IPS DF 4.7 (cell line): ENCODE measurements at regions not wholly inside any gene's neighbourhood (a gene's known extent, or its start where the extent isn't known, plus 50 kb on each side); places are given as distances from the start of the nearest gene placed in this dataset.
"Not testable (repeated sequence)": the region's sequence is repeated elsewhere in the genome, so short reads cannot be mapped to it uniquely, and the experiment has no call there.

Experiments
- DNase-seq: peaks from one replicate; pipeline ENCODE4 v3.0.0-alpha.2; 2013; ENCODE audit warnings: low spot score; ENCODE audit errors: extremely low read depth

GRCh38 chr5:86523718-86524117, 94.0 kb upstream of the COX7C start:
- no peak for DNase-seq

DNA sequence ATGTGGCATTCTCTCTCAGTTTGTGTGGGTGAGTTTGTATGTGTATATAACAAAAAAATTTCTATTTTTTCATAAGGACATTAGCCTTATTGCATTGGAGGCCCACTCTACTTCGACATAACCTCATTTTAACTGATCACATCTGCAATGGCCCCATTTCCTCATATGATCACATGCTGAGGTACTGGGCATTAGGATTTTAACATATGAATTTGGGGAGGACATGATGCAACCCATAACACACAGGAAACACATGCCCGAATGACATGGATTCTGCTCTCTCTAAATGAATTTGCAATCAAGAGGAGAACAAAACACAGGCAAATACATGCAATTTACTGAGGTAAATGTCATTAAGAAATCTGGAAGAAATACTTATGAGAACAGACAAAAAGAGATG, 92.1 kb upstream of the COX7C start:
- DNase-seq = no peak

- DNase-seq = no peak
These were observed 90.9 kb upstream of the COX7C start for GRCh38 chr5:86526811-86527348.

GRCh38 chr5:86532429-86532828, 85.3 kb upstream of the COX7C start:
- DNase-seq = no peak

- no peak for DNase-seq
These were observed 81.3 kb upstream of the COX7C start for GRCh38 chr5:86536396-86536795.

DNA sequence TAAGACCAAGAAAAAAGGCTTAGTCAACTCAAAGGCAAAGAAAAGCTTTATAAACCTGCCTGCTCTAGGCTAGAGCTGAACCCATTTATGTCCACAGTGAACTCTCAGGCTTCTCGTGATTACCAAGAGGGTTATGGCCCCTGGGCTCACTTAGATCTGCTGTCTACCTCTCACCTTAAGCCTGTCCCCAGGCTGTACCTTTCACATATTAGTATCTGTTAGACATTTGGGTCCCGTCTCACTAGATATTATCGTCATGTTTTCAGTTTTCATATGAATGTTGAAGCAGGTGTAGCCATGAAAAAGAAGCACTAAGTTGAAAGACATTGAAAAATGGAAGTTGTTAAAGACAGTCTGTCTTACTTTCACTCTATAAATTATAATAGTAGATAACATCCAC, 75.2 kb upstream of the COX7C start:
- no peak for DNase-seq

DNA sequence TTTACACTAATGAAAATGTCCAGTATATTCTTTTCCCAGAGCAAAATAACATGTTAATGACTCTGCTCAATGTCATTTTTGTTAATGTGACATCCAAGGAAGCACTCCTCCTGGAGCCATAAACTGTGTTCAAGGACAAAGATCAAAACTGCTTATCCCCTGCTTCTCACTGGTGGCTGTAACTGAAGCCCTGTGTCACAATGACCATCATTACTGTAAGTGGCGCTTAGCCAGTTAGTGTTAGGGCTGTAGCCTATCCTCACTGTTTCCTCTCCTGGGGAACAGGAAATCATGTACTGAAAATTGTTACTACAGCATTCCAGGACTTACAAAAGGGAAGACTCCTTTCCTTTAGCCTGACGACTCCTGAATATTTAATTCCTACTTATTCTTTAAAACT, 71.7 kb upstream of the COX7C start:
- DNase-seq = no peak

DNA sequence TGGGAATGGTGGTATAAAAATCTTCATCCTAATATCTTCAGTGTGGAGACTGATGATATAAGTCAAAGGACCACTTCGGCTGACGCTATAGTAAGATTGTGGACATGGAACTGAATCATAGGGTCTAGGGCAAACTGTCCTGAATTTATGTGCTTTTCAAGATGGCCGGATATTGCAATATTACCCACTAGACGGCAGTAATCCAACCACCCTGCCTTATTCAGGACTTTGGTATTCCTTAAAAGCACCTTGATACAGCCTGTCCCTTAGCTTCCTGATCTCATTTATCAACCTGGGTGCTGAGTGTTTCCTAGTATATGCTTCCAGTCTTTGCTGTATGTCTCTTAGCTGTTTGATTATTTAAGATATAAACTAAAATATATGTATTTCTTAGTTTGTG, 71.2 kb upstream of the COX7C start:
- DNase-seq = no peak

DNA sequence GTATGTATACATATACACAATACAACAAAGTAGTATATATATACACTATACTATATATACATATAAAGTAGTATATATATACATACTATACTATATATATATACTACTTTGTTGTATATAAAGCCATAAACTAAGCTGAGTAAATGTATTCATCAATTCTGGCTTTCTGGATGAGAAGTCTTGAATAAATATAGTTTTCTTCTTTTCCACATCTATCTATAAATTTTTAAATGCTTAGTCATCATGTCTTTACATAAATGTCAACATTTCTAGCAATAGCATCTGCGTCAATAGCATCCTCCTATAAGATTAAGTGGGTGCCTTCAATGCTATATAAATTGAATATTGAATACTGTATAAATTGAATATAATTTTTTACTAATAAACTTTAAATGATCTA, 63.1 kb upstream of the COX7C start:
- DNase-seq = no peak

- DNase-seq = no peak
These were observed 59.8 kb upstream of the COX7C start for GRCh38 chr5:86557920-86558319.

DNA sequence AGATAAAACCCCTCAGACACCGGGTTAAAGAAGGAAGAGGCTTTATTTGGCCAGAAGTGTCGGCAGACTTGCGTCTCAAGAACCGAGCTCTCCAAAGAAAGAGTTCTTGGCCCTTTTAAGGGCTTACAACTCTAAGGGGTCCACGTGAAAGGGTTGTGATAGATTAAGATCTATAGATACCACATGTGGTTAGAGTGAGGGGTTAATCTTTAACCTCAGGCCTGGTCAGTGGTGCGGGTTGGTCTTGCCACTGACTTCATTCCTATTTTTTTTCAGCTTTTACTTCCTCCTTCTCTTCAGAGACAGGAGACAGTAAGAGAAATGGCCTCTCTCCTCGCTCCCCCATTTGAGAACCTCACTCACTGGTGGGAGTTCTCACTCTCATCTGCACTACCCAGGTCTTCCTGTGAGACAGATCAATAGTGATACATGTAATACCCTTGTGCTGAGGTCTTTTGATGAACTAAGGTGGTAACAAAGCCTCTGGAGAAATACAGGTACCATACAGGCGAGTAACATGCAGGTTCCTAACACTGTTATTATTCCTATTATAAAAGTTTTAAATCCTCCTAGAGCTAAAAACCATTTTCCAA, 52.4 kb upstream of the COX7C start:
- DNase-seq = no peak

DNA sequence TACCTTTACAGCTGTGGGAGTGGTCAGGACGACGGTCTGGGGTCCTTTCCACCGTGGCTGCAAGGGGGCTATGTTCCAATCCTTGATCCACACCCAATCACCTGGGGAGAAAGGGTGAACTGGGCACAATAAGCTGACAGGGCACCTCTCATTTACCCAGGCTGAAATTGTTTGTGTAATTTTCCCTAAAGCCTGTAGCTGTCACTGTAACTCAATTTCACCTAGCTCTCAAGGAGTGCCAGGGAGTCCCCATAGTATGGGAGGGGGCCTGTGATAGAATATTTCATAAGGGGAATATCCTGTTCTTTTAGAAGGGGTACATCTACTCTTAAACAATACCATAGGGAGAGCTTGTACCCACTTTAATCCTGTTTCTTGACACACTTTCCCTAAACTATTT, 51.7 kb upstream of the COX7C start:
- DNase-seq = not testable (repeated sequence)
